MM.1S (cell line): ENCODE measurements at regions not wholly inside any gene's neighbourhood (a gene's known extent, or its start where the extent isn't known, plus 50 kb on each side); places are given as distances from the start of the nearest gene placed in this dataset.
"Not testable (repeated sequence)": the region's sequence is repeated elsewhere in the genome, so short reads cannot be mapped to it uniquely, and the experiment has no call there.

Experiments
- DNase-seq: peaks from one replicate; pipeline ENCODE4 v3.0.0-alpha.2; 2015
- H2AFZ ChIP-seq: fragments of 300-600 bp; sonication (generic); 2 replicates; pipeline ENCODE4 v1.6.0; 2016; ENCODE audit warnings: antibody characterized with exemption, low read length
- H3F3A ChIP-seq: fragments of 300-600 bp; sonication (generic); 2 replicates; pipeline ENCODE4 v1.6.1; 2016; ENCODE audit warnings: mild to moderate bottlenecking, antibody characterized with exemption, low read length, moderate library complexity, mixed read lengths; ENCODE audit not compliant: insufficient read depth
- H3K27ac ChIP-seq: fragments of 300-600 bp; sonication (generic); 2 replicates; pipeline ENCODE4 v1.5.1; 2016; ENCODE audit warnings: mild to moderate bottlenecking, low read length
- H3K27me3 ChIP-seq: fragments of 300-600 bp; sonication (generic); replicated peaks from 2 replicates; pipeline ENCODE4 v1.6.0; 2016; ENCODE audit warnings: low read length; ENCODE audit not compliant: insufficient read depth
- H3K36me3 ChIP-seq: fragments of 300-600 bp; sonication (generic); replicated peaks from 2 replicates; pipeline ENCODE4 v1.6.1; 2016; ENCODE audit warnings: mild to moderate bottlenecking, low read length, mixed read lengths; ENCODE audit not compliant: insufficient read depth
- H3K4me1 ChIP-seq: fragments of 300-600 bp; sonication (generic); 2 replicates; pipeline ENCODE4 v1.6.1; 2016; ENCODE audit warnings: low read length, mixed read lengths
- H3K4me2 ChIP-seq: fragments of 300-600 bp; sonication (generic); 2 replicates; pipeline ENCODE4 v1.6.0; 2016; ENCODE audit warnings: low read depth, low read length
- H3K4me3 ChIP-seq: fragments of 300-600 bp; sonication (generic); 2 replicates; pipeline ENCODE4 v1.5.1; 2016; ENCODE audit warnings: low read length, mixed read lengths
- H3K79me2 ChIP-seq: fragments of 300-600 bp; sonication (generic); 2 replicates; pipeline ENCODE4 v1.6.1; 2016; ENCODE audit warnings: mixed run types, low read length, mixed read lengths
- H3K9ac ChIP-seq: fragments of 300-600 bp; sonication (generic); 2 replicates; pipeline ENCODE4 v1.6.1; 2016; ENCODE audit warnings: low read length, mixed read lengths
- H3K9me2 ChIP-seq: fragments of 300-600 bp; sonication (generic); replicated peaks from 2 replicates; pipeline ENCODE4 v1.6.1; 2016; ENCODE audit warnings: mild to moderate bottlenecking, low read length, mixed read lengths; ENCODE audit not compliant: insufficient read depth
- H3K9me3 ChIP-seq: fragments of 300-600 bp; sonication (generic); replicated peaks from 2 replicates; pipeline ENCODE4 v1.6.1; 2016; ENCODE audit warnings: mild to moderate bottlenecking, low read length, mixed read lengths; ENCODE audit not compliant: insufficient read depth
- H4K20me1 ChIP-seq: fragments of 300-600 bp; sonication (generic); 2 replicates; pipeline ENCODE4 v1.6.1; 2016; ENCODE audit warnings: mild to moderate bottlenecking, low read length, moderate library complexity, mixed read lengths; ENCODE audit not compliant: insufficient read depth

DNA sequence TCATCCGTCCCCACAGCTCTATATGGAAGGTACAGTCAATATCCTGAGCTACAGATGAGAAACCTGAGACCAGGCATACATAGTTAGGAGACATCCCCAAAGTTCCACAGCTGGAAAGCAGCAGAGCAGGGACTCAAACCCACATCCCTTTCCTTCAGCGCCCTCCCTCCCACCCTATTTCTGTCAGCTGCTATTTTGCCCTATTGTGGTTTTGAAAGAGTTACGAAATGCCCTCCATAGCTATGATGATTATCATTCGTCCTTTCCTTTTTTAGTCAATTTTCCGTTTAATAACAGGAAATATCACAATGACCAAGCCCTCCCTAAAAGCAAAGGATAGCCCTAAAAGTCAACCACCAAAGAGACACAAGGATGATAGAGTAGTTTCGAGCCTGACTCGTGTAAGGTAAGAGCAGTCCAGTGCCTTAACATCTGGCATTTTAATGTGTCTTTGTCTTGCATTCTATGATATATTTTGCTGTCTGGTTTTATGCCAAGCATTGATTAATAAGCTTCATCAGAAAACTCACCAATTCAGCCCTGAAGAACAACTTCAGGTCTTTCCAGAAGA, 264.3 kb upstream of the NBPF12 start:
- H3K4me2 ChIP-seq, H3K9me2 ChIP-seq, H3K36me3 ChIP-seq, H4K20me1 ChIP-seq, H3K4me3 ChIP-seq, DNase-seq, H3K9me3 ChIP-seq, H3K27me3 ChIP-seq, H3K27ac ChIP-seq, H3K4me1 ChIP-seq, H3K79me2 ChIP-seq, H2AFZ ChIP-seq, H3F3A ChIP-seq, H3K9ac ChIP-seq: not testable (repeated sequence)

GRCh38 chr1:146672608-146673007, 265.5 kb upstream of the NBPF12 start:
- DNase-seq, H3F3A ChIP-seq, H3K4me3 ChIP-seq, H3K9me3 ChIP-seq, H3K4me1 ChIP-seq, H3K79me2 ChIP-seq, H3K27ac ChIP-seq, H3K27me3 ChIP-seq, H3K36me3 ChIP-seq, H3K4me2 ChIP-seq, H3K9ac ChIP-seq, H2AFZ ChIP-seq, H3K9me2 ChIP-seq, H4K20me1 ChIP-seq: not testable (repeated sequence)

DNA sequence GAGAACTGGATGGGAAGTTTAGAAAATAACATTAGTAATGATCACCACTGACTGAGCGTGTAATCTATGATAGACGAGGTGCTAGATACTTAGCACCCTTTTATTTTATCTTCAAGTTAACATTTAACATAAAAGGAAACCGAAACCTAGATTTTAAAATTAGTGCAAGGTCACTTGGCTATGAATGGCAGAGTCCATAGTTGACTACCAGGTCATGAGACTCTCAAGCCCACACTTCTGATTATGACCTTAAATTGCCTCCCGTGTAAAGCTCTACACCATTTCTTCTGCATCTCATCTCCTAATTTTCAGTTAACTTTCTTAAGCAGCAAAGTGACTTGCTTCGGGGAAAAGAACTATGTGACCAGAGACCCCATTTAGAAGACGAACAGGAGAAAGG, 266.5 kb upstream of the NBPF12 start:
- not testable (repeated sequence) for H3K9me2 ChIP-seq, DNase-seq, H3K79me2 ChIP-seq, H3F3A ChIP-seq, H2AFZ ChIP-seq, H3K27ac ChIP-seq, H3K36me3 ChIP-seq, H3K9ac ChIP-seq, H3K9me3 ChIP-seq, H4K20me1 ChIP-seq, H3K27me3 ChIP-seq, H3K4me3 ChIP-seq, H3K4me2 ChIP-seq, H3K4me1 ChIP-seq

- H3K9ac ChIP-seq, H3K9me2 ChIP-seq, H3K36me3 ChIP-seq, H2AFZ ChIP-seq, H3K27ac ChIP-seq, DNase-seq, H4K20me1 ChIP-seq, H3K9me3 ChIP-seq, H3K4me1 ChIP-seq, H3K27me3 ChIP-seq, H3K4me2 ChIP-seq, H3K4me3 ChIP-seq, H3K79me2 ChIP-seq, H3F3A ChIP-seq: not testable (repeated sequence)
Measured at GRCh38 chr1:146670832-146671566, 267.1 kb upstream of the NBPF12 start.

DNA sequence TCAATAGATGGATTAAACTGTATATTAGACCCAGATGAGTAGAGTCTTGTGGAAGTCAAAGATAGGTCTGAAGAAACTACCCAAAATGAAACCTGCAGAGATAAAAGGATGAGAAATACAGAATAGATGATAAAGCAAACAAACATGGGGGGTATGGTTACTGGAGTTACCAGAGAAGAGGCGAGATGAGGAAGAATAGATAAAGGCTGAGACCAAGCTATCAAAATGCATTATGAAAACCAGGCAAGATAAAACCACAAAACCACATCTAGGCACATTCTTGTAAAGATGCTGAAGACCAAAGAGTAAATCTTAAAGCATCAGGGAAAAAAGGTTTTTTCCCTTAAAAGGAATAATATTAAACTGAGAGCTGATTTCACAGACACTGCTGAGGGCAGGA, 271.8 kb upstream of the NBPF12 start:
- not testable (repeated sequence) for H3K27ac ChIP-seq, H3K4me1 ChIP-seq, H2AFZ ChIP-seq, H3K9ac ChIP-seq, H3K27me3 ChIP-seq, H4K20me1 ChIP-seq, H3K9me2 ChIP-seq, H3K4me2 ChIP-seq, H3K4me3 ChIP-seq, H3K79me2 ChIP-seq, H3K36me3 ChIP-seq, H3F3A ChIP-seq, DNase-seq, H3K9me3 ChIP-seq

- H4K20me1 ChIP-seq, H3K36me3 ChIP-seq, H3F3A ChIP-seq, H3K27me3 ChIP-seq, H3K79me2 ChIP-seq, H3K27ac ChIP-seq, H3K4me3 ChIP-seq, H2AFZ ChIP-seq, DNase-seq, H3K9ac ChIP-seq, H3K9me3 ChIP-seq, H3K4me1 ChIP-seq, H3K4me2 ChIP-seq, H3K9me2 ChIP-seq: not testable (repeated sequence)
Measured at GRCh38 chr1:146660242-146660641, 277.9 kb upstream of the NBPF12 start.

- H3K9ac ChIP-seq, H3K27me3 ChIP-seq, DNase-seq, H3K36me3 ChIP-seq, H3K4me3 ChIP-seq, H3K27ac ChIP-seq, H3K9me3 ChIP-seq, H3K4me2 ChIP-seq, H3K4me1 ChIP-seq, H2AFZ ChIP-seq, H3K79me2 ChIP-seq, H4K20me1 ChIP-seq, H3F3A ChIP-seq, H3K9me2 ChIP-seq: not testable (repeated sequence)
Measured at GRCh38 chr1:146656356-146657060, 281.6 kb upstream of the NBPF12 start.

DNA sequence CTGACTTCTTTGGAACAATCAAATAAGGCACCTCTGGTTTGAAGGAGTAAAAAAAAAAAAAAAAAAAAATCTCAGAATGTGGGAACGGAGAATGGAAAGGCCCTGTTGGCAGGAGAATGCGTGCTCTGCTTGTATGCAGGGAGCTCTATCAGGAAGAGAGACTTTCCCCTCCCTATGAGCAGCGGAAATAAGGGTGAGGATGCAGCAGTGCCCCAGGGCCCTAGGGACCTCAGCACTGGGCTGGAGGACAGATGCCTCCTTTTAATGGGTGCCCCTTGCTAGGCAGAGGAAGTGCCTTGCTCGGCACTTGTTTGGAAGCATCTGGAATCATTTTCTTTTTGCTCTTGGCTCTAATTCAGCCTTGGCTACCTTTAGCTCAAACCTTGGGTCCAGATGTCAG, 283.4 kb upstream of the NBPF12 start:
- not testable (repeated sequence) for H3K9me3 ChIP-seq, H3F3A ChIP-seq, H3K79me2 ChIP-seq, H3K27ac ChIP-seq, DNase-seq, H3K4me1 ChIP-seq, H3K9me2 ChIP-seq, H3K9ac ChIP-seq, H3K4me2 ChIP-seq, H2AFZ ChIP-seq, H3K27me3 ChIP-seq, H3K36me3 ChIP-seq, H3K4me3 ChIP-seq, H4K20me1 ChIP-seq
